Adrenal gland (tissue), 9 donors: ENCODE measurements at regions not wholly inside any gene's neighbourhood (a gene's known extent, or its start where the extent isn't known, plus 50 kb on each side); places are given as distances from the start of the nearest gene placed in this dataset.

ENCODE experiments used
- DNase-seq, 7 donors: peaks; one replicate each; pipeline ENCODE4 v3.0.0-alpha.2; 2019 to 2020
- H3K27ac ChIP-seq, 5 donors: fragments of 200-600 bp; sonication (generic) in 4 of 5; 1 replicate in 3 of 5; 2 replicates in 2 of 5; pipeline versions ENCODE4 v1.5.1 to v1.8.0; 2016 to 2020; ENCODE audit warnings: mild to moderate bottlenecking in 1 of 5
- H3K27me3 ChIP-seq: fragments of 200-600 bp; 2 replicates; pipeline ENCODE4 v1.8.0; 2021
- H3K36me3 ChIP-seq, 2 donors: fragments of 200-600 bp; replicated peaks in 1 of 2; 1 replicate in 1 of 2; 2 replicates in 1 of 2; pipeline versions ENCODE4 v1.5.1 to v1.8.0; 2018 to 2022
- H3K4me1 ChIP-seq, 2 donors: fragments of 200-600 bp; replicated peaks in 1 of 2; 1 replicate in 1 of 2; 2 replicates in 1 of 2; pipeline versions ENCODE4 v1.5.1 to v1.8.0; 2018 to 2021
- H3K4me3 ChIP-seq, 4 donors: fragments of 200-600 bp; sonication (generic) in 3 of 4; one replicate each; pipeline ENCODE4 v1.5.1; 2016 to 2018
- H3K9me3 ChIP-seq, 3 donors: fragments of 200-600 bp; sonication (generic) in 1 of 3; replicated peaks in 1 of 3; 1 replicate in 2 of 3; 2 replicates in 1 of 3; pipeline versions ENCODE4 v1.5.1 to v1.8.0; 2016 to 2021
- POLR2A ChIP-seq, 2 donors: fragments of 450-650 bp; IDR thresholded peaks; one replicate each; pipeline ENCODE4 v1.6.1; 2017; ENCODE audit warnings: antibody characterized with exemption in 2 of 2, mild to moderate bottlenecking in 2 of 2, moderate library complexity in 1 of 2
- WGBS, 4 donors: extraction: QIAGEN DNeasy Blood & Tissue Kit in 2 of 4; methylation state at CpG; one replicate each; pipeline versions ENCODE4 v1.1.5 to v1.1.7; 2013 to 2017; 5-methylcytosine and 5-hydroxymethylcytosine counted together
- intact Hi-C, 2 donors: fragments of 100-400 bp; cut with DNase I; formaldehyde crosslinking; loops; one replicate each; pipeline versions ENCODE4 v1.14.1 to v1.15.0; 2022 to 2023
- TF ChIP-seq, protein P1 (sequence below), 6 experiments: fragments of 450-650 bp in 4 of 6; fragments of 200-600 bp in 2 of 6; sonication (generic) in 1 of 6; IDR thresholded peaks; 1 replicate in 5 of 6; 2 replicates in 1 of 6; pipeline versions ENCODE4 v1.5.1 to v1.8.0; 2016 to 2021; ENCODE audit warnings: antibody characterized with exemption in 6 of 6, mild to moderate bottlenecking in 2 of 6, moderate library complexity in 1 of 6
- donor health status: healthy with polysubstance abuse.
- donor health status: Bipolar disorder and iron deficiency.
- donor health status: DM: yes; HTN: yes; CAD: no.
- donor health status: DM: no; HTN: no; CAD: no.
- donor health status: DM: no; HTN: no; CAD: no.

DNA sequence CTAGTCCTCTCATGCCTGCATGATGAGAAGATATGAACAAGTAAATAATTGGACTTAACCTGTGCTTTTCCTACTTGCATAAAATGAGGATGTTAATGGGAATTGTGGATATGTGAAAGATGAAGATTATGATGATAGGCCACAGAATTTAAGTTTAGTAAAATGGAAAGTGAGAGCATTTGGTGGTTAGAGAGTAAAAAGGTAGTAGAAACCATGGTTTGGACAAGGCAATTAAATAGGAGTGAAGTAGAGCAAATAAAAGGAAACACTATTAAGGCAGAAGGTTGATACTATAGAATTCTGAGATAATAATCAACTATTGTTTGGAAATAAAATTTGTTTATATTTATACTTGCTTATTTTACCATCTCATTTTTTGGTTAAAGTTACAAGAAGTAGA lies 1162.5 kb downstream of the MRPL39 start:
- Histone ChIP-seq H3K36me3 (no peaks in the 10 kb centered on the region), H3K4me1 (no peaks in the 10 kb centered on the region), H3K9me3 (no peaks in the 10 kb centered on the region), H3K27me3 (no peaks in the 10 kb centered on the region), H3K27ac (no peak overlapping the region), H3K4me3 (no peak overlapping the region)
- DNase-seq: no peak
- TF ChIP-seq, protein P1, sequence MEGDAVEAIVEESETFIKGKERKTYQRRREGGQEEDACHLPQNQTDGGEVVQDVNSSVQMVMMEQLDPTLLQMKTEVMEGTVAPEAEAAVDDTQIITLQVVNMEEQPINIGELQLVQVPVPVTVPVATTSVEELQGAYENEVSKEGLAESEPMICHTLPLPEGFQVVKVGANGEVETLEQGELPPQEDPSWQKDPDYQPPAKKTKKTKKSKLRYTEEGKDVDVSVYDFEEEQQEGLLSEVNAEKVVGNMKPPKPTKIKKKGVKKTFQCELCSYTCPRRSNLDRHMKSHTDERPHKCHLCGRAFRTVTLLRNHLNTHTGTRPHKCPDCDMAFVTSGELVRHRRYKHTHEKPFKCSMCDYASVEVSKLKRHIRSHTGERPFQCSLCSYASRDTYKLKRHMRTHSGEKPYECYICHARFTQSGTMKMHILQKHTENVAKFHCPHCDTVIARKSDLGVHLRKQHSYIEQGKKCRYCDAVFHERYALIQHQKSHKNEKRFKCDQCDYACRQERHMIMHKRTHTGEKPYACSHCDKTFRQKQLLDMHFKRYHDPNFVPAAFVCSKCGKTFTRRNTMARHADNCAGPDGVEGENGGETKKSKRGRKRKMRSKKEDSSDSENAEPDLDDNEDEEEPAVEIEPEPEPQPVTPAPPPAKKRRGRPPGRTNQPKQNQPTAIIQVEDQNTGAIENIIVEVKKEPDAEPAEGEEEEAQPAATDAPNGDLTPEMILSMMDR (IDR thresholded peaks at IDR 0.05): no peak
- no peak for TF ChIP-seq POLR2A (IDR thresholded peaks at IDR 0.05)
- intact Hi-C loops: no loop called here

DNA sequence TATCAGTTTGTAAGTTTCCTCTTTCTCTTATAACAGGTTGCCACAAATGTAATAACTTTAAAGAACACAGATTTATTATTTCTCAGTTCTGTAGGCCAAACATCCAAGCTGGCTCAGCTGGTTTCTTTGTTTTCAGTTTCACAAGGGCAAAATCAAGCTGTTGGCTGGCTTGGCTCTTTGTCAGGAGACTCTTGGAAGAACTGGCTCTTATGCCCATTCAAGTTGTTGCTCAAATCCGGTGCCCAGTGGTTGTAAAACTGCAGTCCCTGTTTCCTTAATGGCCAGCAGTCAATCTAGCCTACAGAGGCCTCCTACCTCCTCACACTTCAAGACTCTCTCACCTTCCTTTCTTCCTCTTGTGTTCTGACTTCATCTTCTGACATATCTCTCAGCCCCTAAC lies 1171.0 kb downstream of the MRPL39 start:
- TF ChIP-seq, protein P1 (IDR thresholded peaks at IDR 0.05): no peak
- no peak for TF ChIP-seq POLR2A (IDR thresholded peaks at IDR 0.05)
- no peaks in the 10 kb centered on the region for H3K27me3 ChIP-seq
- intact Hi-C loops: no loop called here
- no peak overlapping the region for H3K4me3 ChIP-seq
- H3K4me1 ChIP-seq: no peaks in the 10 kb centered on the region
- H3K36me3 ChIP-seq: no peaks in the 10 kb centered on the region
- H3K9me3 ChIP-seq: no peaks in the 10 kb centered on the region
- peak in 1 of 7 donors; percentile 16 for DNase-seq
- 56 to 75% (median 67%) methylated on average over 1 of the region's 1 CpG for whole genome bisulfite sequencing, 4 donors
- no peak overlapping the region for H3K27ac ChIP-seq

DNA sequence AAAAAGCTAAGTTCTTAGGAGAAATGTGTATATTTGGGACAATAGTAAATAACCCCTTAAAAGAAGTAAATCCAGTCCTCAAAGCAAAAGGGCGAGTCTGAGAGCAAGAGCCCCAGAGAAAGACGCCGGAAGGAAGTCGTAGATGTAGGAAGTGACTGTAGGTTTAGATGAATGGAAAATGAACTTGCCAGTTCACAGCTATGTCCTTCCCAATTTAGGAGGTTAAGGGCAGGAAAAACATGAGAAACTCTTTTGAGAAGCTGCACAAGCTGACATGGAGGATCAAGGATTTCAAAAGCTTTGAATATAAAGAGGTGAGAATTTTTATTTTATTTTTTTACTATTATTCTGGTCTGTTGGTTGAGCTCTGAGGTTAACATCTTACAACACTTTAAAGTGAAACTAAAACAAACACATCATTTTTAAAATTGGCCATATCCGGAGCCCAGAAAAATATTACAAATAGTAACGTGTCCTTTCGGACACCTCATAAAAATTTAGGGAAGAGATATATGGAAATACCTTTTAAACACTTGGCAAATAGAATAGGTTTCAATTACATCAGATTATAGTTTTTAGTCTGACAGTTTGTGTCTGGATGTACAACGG lies 1178.6 kb downstream of the MRPL39 start:
- intact Hi-C loops: no loop called here
- TF ChIP-seq, protein P1 (IDR thresholded peaks at IDR 0.05): no peak
- TF ChIP-seq POLR2A (IDR thresholded peaks at IDR 0.05): no peak
- Histone ChIP-seq H3K36me3 (no peaks in the 10 kb centered on the region), H3K4me1 (no peaks in the 10 kb centered on the region), H3K4me3 (peak overlapping the region in 1 of 4 donors; percentile 39), H3K27ac (no peak overlapping the region), H3K9me3 (no peaks in the 10 kb centered on the region), H3K27me3 (no peaks in the 10 kb centered on the region)
- DNase-seq: no peak
- 57 to 65% (median 61%) methylated on average over 8 of the region's 8 CpGs for WGBS, 4 donors

DNA sequence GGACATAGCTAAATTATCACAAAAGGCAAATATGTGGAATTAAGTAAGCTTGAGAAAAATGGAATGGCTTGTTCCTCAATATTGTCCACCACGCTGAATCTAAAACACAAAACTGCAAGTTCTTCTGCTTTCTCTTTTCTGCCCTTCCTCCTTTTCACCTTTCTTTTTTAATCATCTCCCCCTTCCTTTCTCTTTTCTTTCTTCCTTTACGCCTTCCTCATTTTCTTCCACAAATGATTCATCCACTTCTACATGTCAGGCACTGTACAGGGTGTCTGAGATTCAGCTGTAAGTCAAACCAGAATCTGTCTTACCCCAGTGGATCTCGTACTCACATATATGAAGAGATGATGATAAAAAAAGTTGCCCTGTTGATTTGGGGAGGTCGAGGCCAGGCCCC lies 1182.5 kb downstream of the MRPL39 start:
- no peak for DNase-seq
- Histone ChIP-seq H3K27ac (no peak overlapping the region), H3K36me3 (no peaks in the 10 kb centered on the region), H3K27me3 (no peaks in the 10 kb centered on the region), H3K9me3 (no peaks in the 10 kb centered on the region), H3K4me1 (peaks cover 0 to 4% of the 10 kb centered on the region in 2 donors), H3K4me3 (no peak overlapping the region)
- WGBS, 4 donors: 69 to 77% (median 70%) methylated on average over 4 of the region's 4 CpGs
- intact Hi-C loops: no loop called here
- TF ChIP-seq, protein P1 (IDR thresholded peaks at IDR 0.05): no peak
- no peak for TF ChIP-seq POLR2A (IDR thresholded peaks at IDR 0.05)
